ENCODE measurements at regions not wholly inside any gene's neighbourhood (a gene's known extent, or its start where the extent isn't known, plus 50 kb on each side); places are given as distances from the start of the nearest gene placed in this dataset.

DNA sequence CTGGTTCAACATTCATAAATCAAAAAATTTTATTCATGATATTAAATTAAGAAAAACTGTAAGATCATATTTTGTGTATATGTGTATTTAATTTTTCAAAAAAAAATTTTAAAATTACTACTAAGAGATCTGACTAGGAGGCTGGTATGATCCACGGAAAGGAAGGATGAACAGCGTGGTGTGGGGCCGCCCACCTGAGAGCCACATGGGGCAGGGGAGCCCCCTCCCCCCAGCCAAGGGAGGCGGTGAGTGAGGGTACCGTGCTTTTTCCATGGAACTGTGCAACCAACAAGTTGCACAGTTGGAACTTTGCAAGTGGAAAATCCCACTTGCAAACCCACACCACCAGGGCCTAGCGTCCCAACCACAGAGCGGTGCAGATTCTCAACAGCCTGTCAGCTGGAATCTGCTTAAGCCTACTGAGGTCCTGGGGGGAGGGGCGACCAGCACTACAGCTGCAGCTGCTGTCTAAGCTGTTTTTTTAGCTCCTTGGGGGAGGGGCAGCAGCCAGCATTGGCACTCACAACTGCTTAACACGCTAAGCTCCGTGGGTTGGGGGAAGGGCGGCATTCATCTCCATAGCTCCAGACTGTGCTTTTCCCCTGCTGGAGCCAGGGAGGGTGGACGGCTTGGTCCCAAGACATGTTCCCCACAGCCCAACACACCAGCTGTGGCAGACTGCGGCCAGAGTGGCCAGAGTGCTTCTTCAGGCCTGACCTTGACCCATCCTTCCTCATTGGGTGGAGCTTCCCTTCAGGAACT, 94.2 kb upstream of the IGFBP3 start (continued):
- TF ChIP-seq, protein P1, sequence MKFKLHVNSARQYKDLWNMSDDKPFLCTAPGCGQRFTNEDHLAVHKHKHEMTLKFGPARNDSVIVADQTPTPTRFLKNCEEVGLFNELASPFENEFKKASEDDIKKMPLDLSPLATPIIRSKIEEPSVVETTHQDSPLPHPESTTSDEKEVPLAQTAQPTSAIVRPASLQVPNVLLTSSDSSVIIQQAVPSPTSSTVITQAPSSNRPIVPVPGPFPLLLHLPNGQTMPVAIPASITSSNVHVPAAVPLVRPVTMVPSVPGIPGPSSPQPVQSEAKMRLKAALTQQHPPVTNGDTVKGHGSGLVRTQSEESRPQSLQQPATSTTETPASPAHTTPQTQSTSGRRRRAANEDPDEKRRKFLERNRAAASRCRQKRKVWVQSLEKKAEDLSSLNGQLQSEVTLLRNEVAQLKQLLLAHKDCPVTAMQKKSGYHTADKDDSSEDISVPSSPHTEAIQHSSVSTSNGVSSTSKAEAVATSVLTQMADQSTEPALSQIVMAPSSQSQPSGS (CRISPR knock-in tag; IDR thresholded peaks at IDR 0.05; ENCODE audit: borderline replicate concordance, low read depth) = no peak
- no peak for TF ChIP-seq HMGA2 (CRISPR knock-in tag; IDR thresholded peaks at IDR 0.05)
- 0 out of 2 replicates have a peak, but pooled peaks have one; percentile 68 for TF ChIP-seq ZNF219 (CRISPR knock-in tag; IDR thresholded peaks at IDR 0.05; ENCODE audit: borderline replicate concordance)
- 0 out of 2 replicates have a peak, but pooled peaks have one; percentile 41 for TF ChIP-seq CREM (CRISPR knock-in tag; IDR thresholded peaks at IDR 0.05)
- no peak for TF ChIP-seq GRHL2 (CRISPR knock-in tag; IDR thresholded peaks at IDR 0.05; ENCODE audit: insufficient replicate concordance, severe bottlenecking)
- TF ChIP-seq, protein P2, sequence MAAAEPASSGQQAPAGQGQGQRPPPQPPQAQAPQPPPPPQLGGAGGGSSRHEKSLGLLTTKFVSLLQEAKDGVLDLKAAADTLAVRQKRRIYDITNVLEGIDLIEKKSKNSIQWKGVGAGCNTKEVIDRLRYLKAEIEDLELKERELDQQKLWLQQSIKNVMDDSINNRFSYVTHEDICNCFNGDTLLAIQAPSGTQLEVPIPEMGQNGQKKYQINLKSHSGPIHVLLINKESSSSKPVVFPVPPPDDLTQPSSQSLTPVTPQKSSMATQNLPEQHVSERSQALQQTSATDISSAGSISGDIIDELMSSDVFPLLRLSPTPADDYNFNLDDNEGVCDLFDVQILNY (CRISPR knock-in tag; IDR thresholded peaks at IDR 0.05) = no peak
- TF ChIP-seq, protein P3, sequence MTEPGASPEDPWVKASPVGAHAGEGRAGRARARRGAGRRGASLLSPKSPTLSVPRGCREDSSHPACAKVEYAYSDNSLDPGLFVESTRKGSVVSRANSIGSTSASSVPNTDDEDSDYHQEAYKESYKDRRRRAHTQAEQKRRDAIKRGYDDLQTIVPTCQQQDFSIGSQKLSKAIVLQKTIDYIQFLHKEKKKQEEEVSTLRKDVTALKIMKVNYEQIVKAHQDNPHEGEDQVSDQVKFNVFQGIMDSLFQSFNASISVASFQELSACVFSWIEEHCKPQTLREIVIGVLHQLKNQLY (CRISPR knock-in tag; IDR thresholded peaks at IDR 0.05) = no peak
- TF ChIP-seq OVOL2 (CRISPR knock-in tag; IDR thresholded peaks at IDR 0.05; ENCODE audit: borderline replicate concordance) = no peak
- TF ChIP-seq, protein P4, sequence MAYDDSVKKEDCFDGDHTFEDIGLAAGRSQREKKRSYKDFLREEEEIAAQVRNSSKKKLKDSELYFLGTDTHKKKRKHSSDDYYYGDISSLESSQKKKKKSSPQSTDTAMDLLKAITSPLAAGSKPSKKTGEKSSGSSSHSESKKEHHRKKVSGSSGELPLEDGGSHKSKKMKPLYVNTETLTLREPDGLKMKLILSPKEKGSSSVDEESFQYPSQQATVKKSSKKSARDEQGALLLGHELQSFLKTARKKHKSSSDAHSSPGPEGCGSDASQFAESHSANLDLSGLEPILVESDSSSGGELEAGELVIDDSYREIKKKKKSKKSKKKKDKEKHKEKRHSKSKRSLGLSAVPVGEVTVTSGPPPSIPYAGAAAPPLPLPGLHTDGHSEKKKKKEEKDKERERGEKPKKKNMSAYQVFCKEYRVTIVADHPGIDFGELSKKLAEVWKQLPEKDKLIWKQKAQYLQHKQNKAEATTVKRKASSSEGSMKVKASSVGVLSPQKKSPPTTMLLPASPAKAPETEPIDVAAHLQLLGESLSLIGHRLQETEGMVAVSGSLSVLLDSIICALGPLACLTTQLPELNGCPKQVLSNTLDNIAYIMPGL (CRISPR knock-in tag; IDR thresholded peaks at IDR 0.05) = no peak
- no peak for TF ChIP-seq CREB1 (CRISPR knock-in tag; IDR thresholded peaks at IDR 0.05)
- TF ChIP-seq NR1H2 (CRISPR knock-in tag; IDR thresholded peaks at IDR 0.05) = no peak
- TF ChIP-seq ZNF263 (CRISPR knock-in tag; IDR thresholded peaks at IDR 0.05; ENCODE audit: low read depth) = no peak
- TF ChIP-seq TCF7 (CRISPR knock-in tag; IDR thresholded peaks at IDR 0.05; ENCODE audit: low read depth) = no peak
- TF ChIP-seq GABPB1 (CRISPR knock-in tag; IDR thresholded peaks at IDR 0.05) = no peak
- TF ChIP-seq ZNF138 (CRISPR knock-in tag; conservative IDR thresholded peaks at IDR 0.05) = 0 out of 2 replicates have a peak, but pooled peaks have one; percentile 51
- TF ChIP-seq, protein P5, sequence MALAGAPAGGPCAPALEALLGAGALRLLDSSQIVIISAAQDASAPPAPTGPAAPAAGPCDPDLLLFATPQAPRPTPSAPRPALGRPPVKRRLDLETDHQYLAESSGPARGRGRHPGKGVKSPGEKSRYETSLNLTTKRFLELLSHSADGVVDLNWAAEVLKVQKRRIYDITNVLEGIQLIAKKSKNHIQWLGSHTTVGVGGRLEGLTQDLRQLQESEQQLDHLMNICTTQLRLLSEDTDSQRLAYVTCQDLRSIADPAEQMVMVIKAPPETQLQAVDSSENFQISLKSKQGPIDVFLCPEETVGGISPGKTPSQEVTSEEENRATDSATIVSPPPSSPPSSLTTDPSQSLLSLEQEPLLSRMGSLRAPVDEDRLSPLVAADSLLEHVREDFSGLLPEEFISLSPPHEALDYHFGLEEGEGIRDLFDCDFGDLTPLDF (CRISPR knock-in tag; IDR thresholded peaks at IDR 0.05) = no peak
- TF ChIP-seq ZNF423 (CRISPR knock-in tag; IDR thresholded peaks at IDR 0.05) = no peak
- TF ChIP-seq, protein P6, sequence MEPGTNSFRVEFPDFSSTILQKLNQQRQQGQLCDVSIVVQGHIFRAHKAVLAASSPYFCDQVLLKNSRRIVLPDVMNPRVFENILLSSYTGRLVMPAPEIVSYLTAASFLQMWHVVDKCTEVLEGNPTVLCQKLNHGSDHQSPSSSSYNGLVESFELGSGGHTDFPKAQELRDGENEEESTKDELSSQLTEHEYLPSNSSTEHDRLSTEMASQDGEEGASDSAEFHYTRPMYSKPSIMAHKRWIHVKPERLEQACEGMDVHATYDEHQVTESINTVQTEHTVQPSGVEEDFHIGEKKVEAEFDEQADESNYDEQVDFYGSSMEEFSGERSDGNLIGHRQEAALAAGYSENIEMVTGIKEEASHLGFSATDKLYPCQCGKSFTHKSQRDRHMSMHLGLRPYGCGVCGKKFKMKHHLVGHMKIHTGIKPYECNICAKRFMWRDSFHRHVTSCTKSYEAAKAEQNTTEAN (CRISPR knock-in tag; IDR thresholded peaks at IDR 0.05) = peak; percentile 72; the same call in 1 of the 2 replicates
- TF ChIP-seq JAZF1 (CRISPR knock-in tag; IDR thresholded peaks at IDR 0.05) = no peak
- TF ChIP-seq, protein P7, sequence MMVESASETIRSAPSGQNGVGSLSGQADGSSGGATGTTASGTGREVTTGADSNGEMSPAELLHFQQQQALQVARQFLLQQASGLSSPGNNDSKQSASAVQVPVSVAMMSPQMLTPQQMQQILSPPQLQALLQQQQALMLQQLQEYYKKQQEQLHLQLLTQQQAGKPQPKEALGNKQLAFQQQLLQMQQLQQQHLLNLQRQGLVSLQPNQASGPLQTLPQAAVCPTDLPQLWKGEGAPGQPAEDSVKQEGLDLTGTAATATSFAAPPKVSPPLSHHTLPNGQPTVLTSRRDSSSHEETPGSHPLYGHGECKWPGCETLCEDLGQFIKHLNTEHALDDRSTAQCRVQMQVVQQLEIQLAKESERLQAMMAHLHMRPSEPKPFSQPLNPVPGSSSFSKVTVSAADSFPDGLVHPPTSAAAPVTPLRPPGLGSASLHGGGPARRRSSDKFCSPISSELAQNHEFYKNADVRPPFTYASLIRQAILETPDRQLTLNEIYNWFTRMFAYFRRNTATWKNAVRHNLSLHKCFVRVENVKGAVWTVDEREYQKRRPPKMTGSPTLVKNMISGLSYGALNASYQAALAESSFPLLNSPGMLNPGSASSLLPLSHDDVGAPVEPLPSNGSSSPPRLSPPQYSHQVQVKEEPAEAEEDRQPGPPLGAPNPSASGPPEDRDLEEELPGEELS (CRISPR knock-in tag; IDR thresholded peaks at IDR 0.05) = no peak
- peak; percentile 65; the same call in 1 of the 2 replicates for TF ChIP-seq CBFB (CRISPR knock-in tag; IDR thresholded peaks at IDR 0.05; ENCODE audit: low read depth)
- peak; percentile 69; the same call in 1 of the 2 replicates for TF ChIP-seq FOXK1 (CRISPR knock-in tag; IDR thresholded peaks at IDR 0.05)
- TF ChIP-seq, protein P8, sequence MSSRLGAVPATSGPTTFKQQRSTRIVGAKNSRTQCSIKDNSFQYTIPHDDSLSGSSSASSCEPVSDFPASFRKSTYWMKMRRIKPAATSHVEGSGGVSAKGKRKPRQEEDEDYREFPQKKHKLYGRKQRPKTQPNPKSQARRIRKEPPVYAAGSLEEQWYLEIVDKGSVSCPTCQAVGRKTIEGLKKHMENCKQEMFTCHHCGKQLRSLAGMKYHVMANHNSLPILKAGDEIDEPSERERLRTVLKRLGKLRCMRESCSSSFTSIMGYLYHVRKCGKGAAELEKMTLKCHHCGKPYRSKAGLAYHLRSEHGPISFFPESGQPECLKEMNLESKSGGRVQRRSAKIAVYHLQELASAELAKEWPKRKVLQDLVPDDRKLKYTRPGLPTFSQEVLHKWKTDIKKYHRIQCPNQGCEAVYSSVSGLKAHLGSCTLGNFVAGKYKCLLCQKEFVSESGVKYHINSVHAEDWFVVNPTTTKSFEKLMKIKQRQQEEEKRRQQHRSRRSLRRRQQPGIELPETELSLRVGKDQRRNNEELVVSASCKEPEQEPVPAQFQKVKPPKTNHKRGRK (CRISPR knock-in tag; IDR thresholded peaks at IDR 0.05; ENCODE audit: borderline replicate concordance) = no peak
- no peak for TF ChIP-seq TEAD4 (CRISPR knock-in tag; IDR thresholded peaks at IDR 0.05)
- no peak for TF ChIP-seq NFATC4 (CRISPR knock-in tag; IDR thresholded peaks at IDR 0.05)
- TF ChIP-seq, protein P9, sequence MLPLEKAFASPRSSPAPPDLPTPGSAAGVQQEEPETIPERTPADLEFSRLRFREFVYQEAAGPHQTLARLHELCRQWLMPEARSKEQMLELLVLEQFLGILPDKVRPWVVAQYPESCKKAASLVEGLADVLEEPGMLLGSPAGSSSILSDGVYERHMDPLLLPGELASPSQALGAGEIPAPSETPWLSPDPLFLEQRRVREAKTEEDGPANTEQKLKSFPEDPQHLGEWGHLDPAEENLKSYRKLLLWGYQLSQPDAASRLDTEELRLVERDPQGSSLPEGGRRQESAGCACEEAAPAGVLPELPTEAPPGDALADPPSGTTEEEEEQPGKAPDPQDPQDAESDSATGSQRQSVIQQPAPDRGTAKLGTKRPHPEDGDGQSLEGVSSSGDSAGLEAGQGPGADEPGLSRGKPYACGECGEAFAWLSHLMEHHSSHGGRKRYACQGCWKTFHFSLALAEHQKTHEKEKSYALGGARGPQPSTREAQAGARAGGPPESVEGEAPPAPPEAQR (CRISPR knock-in tag; IDR thresholded peaks at IDR 0.05) = no peak
